ENCODE measurements at regions not wholly inside any gene's neighbourhood (a gene's known extent, or its start where the extent isn't known, plus 50 kb on each side); places are given as distances from the start of the nearest gene placed in this dataset.

DNA sequence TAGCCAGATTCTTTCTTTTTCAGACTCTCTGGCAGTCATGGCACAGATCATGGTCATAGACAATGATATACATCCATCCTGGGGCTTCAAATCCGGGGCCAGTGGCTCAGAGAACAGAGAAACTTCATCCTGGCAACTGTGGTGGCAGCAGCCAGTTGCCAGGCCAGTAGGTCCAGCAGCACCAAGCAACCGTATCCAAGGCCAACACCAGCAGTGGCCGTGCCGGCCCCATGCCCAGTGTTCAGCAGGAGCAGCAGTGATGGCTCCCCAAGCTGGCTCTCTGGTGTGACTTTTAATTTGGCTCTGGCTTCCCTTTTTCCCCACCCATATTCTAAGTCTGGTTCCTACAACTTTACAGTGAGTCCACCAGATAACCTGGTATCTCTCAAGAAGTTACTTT is 300.5 kb downstream of the DEPDC1B start:
- TF ChIP-seq KAT2A (conservative IDR thresholded peaks at IDR 0.05; ENCODE audit: control insufficient read depth, low read depth, low read length) (no peak), MLLT1 (IDR thresholded peaks at IDR 0.05) (no peak), CTCF (IDR thresholded peaks at IDR 0.05 in 2 of 3, conservative IDR thresholded peaks at IDR 0.05 in 1 of 3; ENCODE audit: control insufficient read depth in 2 of 3, extremely low read depth in 1 of 3, insufficient read depth in 1 of 3, low read depth in 3 of 3, low read length in 3 of 3) (no peak), HDAC2 (IDR thresholded peaks at IDR 0.05) (no peak), EZH2 (IDR thresholded peaks at IDR 0.05; ENCODE audit: borderline replicate concordance, control insufficient read depth, low read depth, low read length) (no peak), SMC3 (IDR thresholded peaks at IDR 0.05; ENCODE audit: borderline replicate concordance, low read length) (no peak), CBFB (IDR thresholded peaks at IDR 0.05; ENCODE audit: low read depth) (no peak), POLR2A (IDR thresholded peaks at IDR 0.05; ENCODE audit: low read depth, low read length) (no peak)
- TF ChIP-seq, protein P1, sequence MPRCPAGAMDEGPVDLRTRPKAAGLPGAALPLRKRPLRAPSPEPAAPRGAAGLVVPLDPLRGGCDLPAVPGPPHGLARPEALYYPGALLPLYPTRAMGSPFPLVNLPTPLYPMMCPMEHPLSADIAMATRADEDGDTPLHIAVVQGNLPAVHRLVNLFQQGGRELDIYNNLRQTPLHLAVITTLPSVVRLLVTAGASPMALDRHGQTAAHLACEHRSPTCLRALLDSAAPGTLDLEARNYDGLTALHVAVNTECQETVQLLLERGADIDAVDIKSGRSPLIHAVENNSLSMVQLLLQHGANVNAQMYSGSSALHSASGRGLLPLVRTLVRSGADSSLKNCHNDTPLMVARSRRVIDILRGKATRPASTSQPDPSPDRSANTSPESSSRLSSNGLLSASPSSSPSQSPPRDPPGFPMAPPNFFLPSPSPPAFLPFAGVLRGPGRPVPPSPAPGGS (IDR thresholded peaks at IDR 0.05; ENCODE audit: borderline replicate concordance, insufficient read depth, low read depth, low read length, poor library complexity, severe bottlenecking), result no peak
